SU-DHL-6 (cell line): ENCODE measurements at regions not wholly inside any gene's neighbourhood (a gene's known extent, or its start where the extent isn't known, plus 50 kb on each side); places are given as distances from the start of the nearest gene placed in this dataset.

Experiments
- H2AFZ ChIP-seq: fragments of 200-600 bp; sonication (generic); 2 replicates; pipeline ENCODE4 v1.6.1; 2014; ENCODE audit warnings: low read depth, mild to moderate bottlenecking, moderate library complexity, mixed read lengths, antibody characterized with exemption, low read length; ENCODE audit not compliant: severe bottlenecking
- H3F3A ChIP-seq: fragments of 200-600 bp; shearing (Covaris generic); 2 replicates; pipeline ENCODE4 v1.6.0; 2016; ENCODE audit warnings: antibody characterized with exemption, mild to moderate bottlenecking; ENCODE audit not compliant: insufficient read depth
- H3K27ac ChIP-seq: fragments of 200-600 bp; sonication (generic); 2 replicates; pipeline ENCODE4 v1.5.1; 2016; ENCODE audit warnings: low read depth, mild to moderate bottlenecking, low read length, moderate library complexity, mixed read lengths
- H3K27me3 ChIP-seq: fragments of 200-600 bp; sonication (generic), shearing (Covaris generic); 2 replicates; pipeline ENCODE4 v1.6.0; 2014; ENCODE audit warnings: mild to moderate bottlenecking, low read length
- H3K36me3 ChIP-seq: fragments of 200-600 bp; sonication (generic); 2 replicates; pipeline ENCODE4 v1.6.1; 2014; ENCODE audit warnings: mild to moderate bottlenecking, low read length, mixed read lengths
- H3K4me2 ChIP-seq: fragments of 300-600, 200-600 bp; shearing (Covaris generic), sonication (generic); 2 replicates; pipeline ENCODE4 v1.6.0; 2014; ENCODE audit warnings: low read length, low read depth, mild to moderate bottlenecking; ENCODE audit not compliant: poor library complexity, severe bottlenecking
- H3K4me3 ChIP-seq: fragments of 200-600 bp; sonication (generic); 2 replicates; pipeline ENCODE4 v1.5.1; 2014; ENCODE audit warnings: antibody characterized with exemption, low read length, mild to moderate bottlenecking, mixed read lengths; ENCODE audit not compliant: insufficient read depth, poor library complexity, severe bottlenecking
- H3K79me2 ChIP-seq: fragments of 200-600 bp; sonication (generic); 2 replicates; pipeline ENCODE4 v1.6.1; 2014; ENCODE audit warnings: mild to moderate bottlenecking, low read length, moderate library complexity; ENCODE audit not compliant: insufficient read depth
- H3K9ac ChIP-seq: fragments of 200-600 bp; sonication (generic); 2 replicates; pipeline ENCODE4 v1.7.0; 2014; ENCODE audit warnings: mild to moderate bottlenecking, low read length
- H3K9me2 ChIP-seq: fragments of 200-600 bp; sonication (generic); replicated peaks from 2 replicates; pipeline ENCODE4 v1.6.1; 2014; ENCODE audit warnings: low read length; ENCODE audit not compliant: insufficient read depth
- H3K9me3 ChIP-seq: fragments of 200-600 bp; sonication (generic); 2 replicates; pipeline ENCODE4 v1.6.1; 2014; ENCODE audit warnings: low read length, mixed read lengths; ENCODE audit not compliant: insufficient read depth
- H4K20me1 ChIP-seq: fragments of 200-600 bp; sonication (generic); 2 replicates; pipeline ENCODE4 v1.6.1; 2014; ENCODE audit warnings: low read depth, mild to moderate bottlenecking, antibody characterized with exemption, low read length, moderate library complexity, mixed read lengths
- CTCF ChIP-seq: fragments of 200-600 bp; sonication (generic); IDR thresholded peaks from one replicate; pipeline ENCODE4 v1.5.1; 2017; ENCODE audit warnings: antibody characterized with exemption, mild to moderate bottlenecking, low read length, moderate library complexity; ENCODE audit not compliant: insufficient read depth, poor library complexity, severe bottlenecking
- EZH2phosphoT487 ChIP-seq: fragments of 200-600 bp; sonication (generic), shearing (Covaris generic); conservative IDR thresholded peaks from 2 replicates; pipeline ENCODE4 v1.6.1; 2018; ENCODE audit warnings: mild to moderate bottlenecking, antibody characterized with exemption, low read length, moderate library complexity, mixed read lengths

GRCh38 chr11:119806064-119806915 is 77.3 kb upstream of the NECTIN1 start:
- Histone ChIP-seq H3K79me2 (no peaks in the 10 kb centered on the region), H3K4me3 (no peak overlapping the region), H4K20me1 (no peaks in the 10 kb centered on the region), H3K4me2 (no peak overlapping the region), H3K9ac (no peak overlapping the region), H2AFZ (no peak overlapping the region), H3K9me2 (no peaks in the 10 kb centered on the region), H3F3A (no peaks in the 10 kb centered on the region), H3K36me3 (no peaks in the 10 kb centered on the region), H3K9me3 (no peaks in the 10 kb centered on the region), H3K27ac (no peak overlapping the region), H3K27me3 (no peaks in the 10 kb centered on the region)
- TF ChIP-seq CTCF (no peak), EZH2phosphoT487 (no peak)

- Histone ChIP-seq H3K4me3 (no peak overlapping the region), H2AFZ (no peak overlapping the region), H3K79me2 (no peaks in the 10 kb centered on the region)
Measured at GRCh38 chr11:119805663-119806062, 76.7 kb upstream of the NECTIN1 start.

GRCh38 chr11:119804698-119805097 is 75.7 kb upstream of the NECTIN1 start:
- Histone ChIP-seq H3K9me3 (no peaks in the 10 kb centered on the region), H3K27me3 (no peaks in the 10 kb centered on the region), H3K79me2 (no peaks in the 10 kb centered on the region), H3K4me2 (no peak overlapping the region), H3F3A (no peaks in the 10 kb centered on the region), H3K36me3 (no peaks in the 10 kb centered on the region), H3K9me2 (no peaks in the 10 kb centered on the region), H3K27ac (no peak overlapping the region), H2AFZ (no peak overlapping the region), H3K4me3 (no peak overlapping the region), H4K20me1 (no peaks in the 10 kb centered on the region), H3K9ac (no peak overlapping the region)
- TF ChIP-seq EZH2phosphoT487 (no peak), CTCF (no peak)

More at GRCh38 chr11:119805663-119806062, 76.7 kb upstream of the NECTIN1 start:
- H3K36me3 ChIP-seq = no peaks in the 10 kb centered on the region
- H3K27ac ChIP-seq = no peak overlapping the region
- H3K4me2 ChIP-seq = no peak overlapping the region
- H4K20me1 ChIP-seq = no peaks in the 10 kb centered on the region
- no peaks in the 10 kb centered on the region for H3K9me2 ChIP-seq
- H3K9me3 ChIP-seq = no peaks in the 10 kb centered on the region
- H3F3A ChIP-seq = no peaks in the 10 kb centered on the region
- TF ChIP-seq CTCF = no peak
- no peak for TF ChIP-seq EZH2phosphoT487
- H3K27me3 ChIP-seq = no peaks in the 10 kb centered on the region
- no peak overlapping the region for H3K9ac ChIP-seq
